DMS53 (cell line): ENCODE measurements at regions not wholly inside any gene's neighbourhood (a gene's known extent, or its start where the extent isn't known, plus 50 kb on each side); places are given as distances from the start of the nearest gene placed in this dataset.

Experiments
- DNase-seq: peaks from one replicate; lab custom pipeline; 2025; lab: John Stamatoyannopoulos, UW

DNA sequence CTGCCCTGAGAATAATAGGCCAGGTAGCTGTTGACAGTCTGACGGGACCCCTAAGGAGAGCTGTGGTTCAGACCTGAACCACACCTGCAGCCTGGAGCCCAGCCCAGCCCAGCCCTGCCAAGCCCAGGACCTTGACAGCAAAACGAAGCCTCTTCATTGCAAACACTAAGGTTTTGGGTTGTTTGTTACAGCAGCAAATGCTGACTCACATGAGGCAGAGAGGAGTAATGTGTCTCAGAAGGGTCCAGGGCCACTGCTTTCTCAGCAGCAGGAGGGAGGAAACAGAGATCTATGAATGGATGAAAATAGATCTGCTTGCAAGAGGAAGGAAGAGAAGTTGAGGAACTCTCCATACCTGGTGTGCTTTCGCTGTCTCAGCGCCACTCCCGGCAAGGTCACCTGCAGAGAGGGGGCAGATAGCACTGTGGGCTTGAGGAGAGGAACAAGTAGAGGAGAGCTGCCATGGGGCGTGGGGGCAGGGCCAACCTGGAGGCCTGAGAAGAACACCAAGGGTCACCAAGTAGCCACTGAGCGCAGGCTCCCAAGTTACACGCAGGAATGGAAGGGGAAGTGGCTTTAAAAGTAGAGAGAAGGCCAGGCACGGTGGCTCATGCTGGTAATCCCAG is 127.2 kb downstream of the ZNF281 start:
- DNase-seq, result no peak

GRCh38 chr1:200281201-200281835 is 128.5 kb downstream of the ZNF281 start:
- no peak for DNase-seq

DNA sequence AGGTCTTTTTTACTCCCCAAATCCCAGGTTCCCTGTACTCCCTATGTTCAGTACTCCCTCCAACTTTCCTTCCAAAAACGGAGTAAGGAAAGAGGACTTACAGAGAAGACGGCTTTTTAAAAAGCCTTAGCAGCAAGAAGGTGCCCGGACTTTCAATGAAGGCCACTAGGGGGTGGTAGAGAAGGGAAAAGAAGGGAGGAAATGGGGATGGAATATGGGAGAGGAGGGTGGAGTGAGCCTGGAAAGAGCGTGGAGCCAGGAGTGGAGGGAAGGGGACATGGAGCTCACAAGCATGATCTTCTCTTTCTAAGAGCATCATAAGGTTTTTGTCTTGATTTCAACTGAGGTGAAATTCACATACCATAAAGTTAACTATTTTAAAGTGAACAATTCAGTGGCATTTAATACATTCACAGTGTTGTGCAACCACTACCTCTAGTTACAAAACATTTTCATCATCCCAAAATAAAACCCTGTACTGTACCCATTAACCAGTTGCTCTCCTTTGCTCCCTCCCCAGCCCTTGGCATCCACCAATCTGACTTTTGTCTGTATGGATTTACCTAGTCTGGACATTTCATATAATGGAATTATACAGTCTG is 129.9 kb downstream of the ZNF281 start:
- DNase-seq, result peak; percentile 91

GRCh38 chr1:200275816-200276453 is 133.9 kb downstream of the ZNF281 start:
- DNase-seq, result no peak

- DNase-seq, result no peak
Measured at GRCh38 chr1:200275415-200275814, 134.4 kb downstream of the ZNF281 start.

DNA sequence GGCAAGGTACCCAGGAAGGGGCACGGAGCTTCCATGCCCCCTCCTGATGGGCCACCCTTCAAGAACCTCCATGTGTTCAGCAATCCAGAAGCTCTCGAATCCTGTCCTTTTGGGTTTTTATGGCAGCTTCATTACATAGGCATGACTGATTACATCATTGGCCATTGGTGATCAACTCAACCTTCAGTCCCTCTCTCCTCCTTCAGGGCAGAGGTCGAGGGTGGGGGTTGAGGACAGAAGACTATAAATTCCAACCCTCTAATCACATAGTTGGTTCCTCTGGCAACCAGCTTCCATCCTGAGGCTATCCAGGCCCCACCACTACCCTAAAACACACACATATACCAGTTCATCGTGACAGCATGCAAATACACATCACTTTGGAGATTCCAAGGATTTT is 135.7 kb downstream of the ZNF281 start:
- DNase-seq, result no peak

GRCh38 chr1:200272481-200273068 is 137.3 kb downstream of the ZNF281 start:
- DNase-seq, result no peak

DNA sequence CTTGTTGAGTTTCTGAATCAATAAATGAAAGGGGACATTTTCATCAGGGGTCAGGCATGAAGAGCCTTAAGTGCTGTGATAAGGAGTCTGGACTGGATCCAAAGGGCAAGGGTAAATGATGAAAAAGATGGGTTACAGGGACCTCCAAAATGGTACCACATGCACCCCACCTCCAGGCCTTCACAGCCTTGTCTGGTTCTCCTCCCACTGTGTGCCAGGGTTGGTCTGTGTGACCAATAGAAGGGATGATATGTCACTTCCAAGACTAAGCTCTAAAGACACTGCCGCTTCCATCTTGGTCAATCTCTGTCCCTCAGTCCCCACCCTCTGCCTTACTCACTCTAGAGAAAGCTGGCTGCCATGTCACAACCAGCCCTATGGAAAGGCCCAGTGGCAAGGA is 140.6 kb downstream of the ZNF281 start:
- DNase-seq, result no peak

GRCh38 chr1:200267937-200268336 is 141.9 kb downstream of the ZNF281 start:
- DNase-seq, result no peak

GRCh38 chr1:200267458-200267857 is 142.4 kb downstream of the ZNF281 start:
- no peak for DNase-seq

DNA sequence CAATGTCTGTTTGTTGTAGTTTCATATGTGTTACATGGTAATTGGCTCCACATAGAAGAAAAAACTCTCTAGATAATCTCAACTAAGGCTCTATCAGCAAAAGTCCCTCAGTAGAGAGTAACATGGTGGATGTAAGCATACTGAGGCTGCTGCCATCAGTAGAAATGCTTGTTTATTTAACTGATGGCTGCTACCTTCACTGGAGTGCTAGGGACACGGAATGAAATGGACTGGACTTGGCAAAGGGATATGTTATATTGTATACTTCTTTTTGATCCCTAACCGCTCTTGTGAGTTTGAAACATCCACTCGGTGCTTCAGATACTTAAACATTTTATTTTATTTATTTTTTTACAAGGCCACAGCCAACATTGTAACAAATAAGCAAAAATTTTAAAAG is 143.0 kb downstream of the ZNF281 start:
- DNase-seq, result no peak

DNA sequence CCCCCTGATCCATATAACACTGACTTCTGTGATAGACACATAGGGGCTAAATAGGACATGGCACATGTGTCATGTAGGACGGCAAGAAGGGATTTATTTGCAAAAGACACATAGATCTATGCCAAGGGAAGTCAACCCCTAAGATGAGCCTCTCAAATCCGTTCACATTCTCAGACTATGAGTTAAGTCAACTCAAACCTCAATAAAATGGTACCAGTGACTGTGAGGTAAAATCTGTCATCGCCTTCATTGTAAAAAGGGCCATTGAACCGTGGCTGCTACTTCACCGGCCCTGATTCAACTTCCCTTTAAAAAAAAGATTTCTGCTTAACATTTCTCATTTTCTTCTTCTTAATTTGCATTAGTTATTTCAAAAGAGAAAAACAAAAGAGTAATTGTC is 144.0 kb downstream of the ZNF281 start:
- no peak for DNase-seq

GRCh38 chr1:200265104-200265503 is 144.7 kb downstream of the ZNF281 start:
- DNase-seq, result no peak

DNA sequence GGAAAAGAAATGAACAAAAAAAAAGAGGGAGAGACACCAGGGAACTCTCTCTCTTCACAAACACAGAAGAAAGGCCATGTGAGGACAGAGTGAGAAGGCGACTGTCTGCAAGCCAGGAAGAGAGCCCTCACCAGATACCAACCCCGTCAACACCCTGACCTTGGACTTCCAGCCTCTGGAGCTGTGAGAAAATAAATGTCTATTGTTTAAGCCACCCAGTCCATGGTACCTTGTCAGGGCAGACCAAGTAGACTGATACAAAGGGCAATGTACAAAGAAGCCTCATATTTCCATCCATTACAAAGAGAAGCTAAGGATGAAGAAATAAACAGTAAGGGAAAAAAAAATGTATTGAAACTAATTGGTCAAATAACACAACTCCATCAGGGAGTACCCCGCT is 146.6 kb downstream of the ZNF281 start:
- DNase-seq, result no peak

GRCh38 chr1:200262326-200262965 is 147.4 kb downstream of the ZNF281 start:
- peak; percentile 23 for DNase-seq

- DNase-seq, result no peak
Measured at GRCh38 chr1:200260597-200261335, 149.1 kb downstream of the ZNF281 start.

GRCh38 chr1:200258447-200259375 is 151.1 kb downstream of the ZNF281 start:
- DNase-seq, result peak; percentile 84

DNA sequence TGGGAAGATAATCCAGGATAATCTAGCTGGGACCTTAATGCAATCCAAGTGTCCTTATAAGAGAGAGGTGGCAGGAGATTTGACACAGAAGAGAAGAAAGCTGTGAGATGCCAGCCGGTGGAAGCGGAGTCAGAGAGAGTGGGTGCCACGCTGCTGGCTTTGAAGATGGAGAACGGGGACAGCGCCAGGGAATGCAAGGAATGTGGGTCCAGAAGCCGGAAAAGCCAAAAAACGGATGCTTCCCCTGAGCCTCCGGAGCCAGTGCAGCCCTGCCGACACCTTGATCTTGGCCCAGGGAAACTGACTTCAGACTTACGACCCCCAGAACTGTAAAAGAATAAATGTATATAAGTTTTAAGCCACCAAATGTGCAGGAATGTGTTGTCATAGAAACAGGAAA is 152.6 kb downstream of the ZNF281 start:
- no peak for DNase-seq

DNA sequence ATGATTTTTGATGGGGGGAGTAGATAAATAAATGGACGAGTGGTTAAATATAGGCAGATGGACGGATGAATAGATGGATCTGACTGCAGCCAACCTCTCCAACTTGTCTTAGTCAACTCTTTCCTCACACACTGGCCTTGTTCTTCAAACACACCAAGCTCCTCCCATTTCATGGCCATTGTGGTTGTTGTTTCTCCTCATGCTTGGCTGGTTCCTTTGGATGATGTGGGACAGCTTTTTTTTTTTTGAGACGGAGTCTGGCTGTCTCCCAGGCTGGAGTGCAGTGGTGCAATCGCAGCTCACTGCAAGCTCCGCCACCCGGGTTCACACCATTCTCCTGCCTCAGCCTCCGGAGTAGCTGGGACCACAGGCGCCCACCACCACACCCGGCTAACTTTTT is 155.2 kb downstream of the ZNF281 start:
- DNase-seq, result peak; percentile 61

- peak; percentile 9 for DNase-seq
Measured at GRCh38 chr1:200253774-200254495, 155.9 kb downstream of the ZNF281 start.
